Cardiac septum (tissue), 1 donor: ENCODE measurements at regions not wholly inside any gene's neighbourhood (a gene's known extent, or its start where the extent isn't known, plus 50 kb on each side); places are given as distances from the start of the nearest gene placed in this dataset.

Experiments
- DNase-seq: peaks from one replicate; pipeline ENCODE4 v3.0.0-alpha.2; 2020; ENCODE audit warnings: low spot score
- intact Hi-C: fragments of 100-400 bp; cut with DNase I; formaldehyde crosslinking; loops from one replicate; pipeline ENCODE4 v1.14.0; 2022
- donor health status: DM: no; HTN: no; CAD: no.

DNA sequence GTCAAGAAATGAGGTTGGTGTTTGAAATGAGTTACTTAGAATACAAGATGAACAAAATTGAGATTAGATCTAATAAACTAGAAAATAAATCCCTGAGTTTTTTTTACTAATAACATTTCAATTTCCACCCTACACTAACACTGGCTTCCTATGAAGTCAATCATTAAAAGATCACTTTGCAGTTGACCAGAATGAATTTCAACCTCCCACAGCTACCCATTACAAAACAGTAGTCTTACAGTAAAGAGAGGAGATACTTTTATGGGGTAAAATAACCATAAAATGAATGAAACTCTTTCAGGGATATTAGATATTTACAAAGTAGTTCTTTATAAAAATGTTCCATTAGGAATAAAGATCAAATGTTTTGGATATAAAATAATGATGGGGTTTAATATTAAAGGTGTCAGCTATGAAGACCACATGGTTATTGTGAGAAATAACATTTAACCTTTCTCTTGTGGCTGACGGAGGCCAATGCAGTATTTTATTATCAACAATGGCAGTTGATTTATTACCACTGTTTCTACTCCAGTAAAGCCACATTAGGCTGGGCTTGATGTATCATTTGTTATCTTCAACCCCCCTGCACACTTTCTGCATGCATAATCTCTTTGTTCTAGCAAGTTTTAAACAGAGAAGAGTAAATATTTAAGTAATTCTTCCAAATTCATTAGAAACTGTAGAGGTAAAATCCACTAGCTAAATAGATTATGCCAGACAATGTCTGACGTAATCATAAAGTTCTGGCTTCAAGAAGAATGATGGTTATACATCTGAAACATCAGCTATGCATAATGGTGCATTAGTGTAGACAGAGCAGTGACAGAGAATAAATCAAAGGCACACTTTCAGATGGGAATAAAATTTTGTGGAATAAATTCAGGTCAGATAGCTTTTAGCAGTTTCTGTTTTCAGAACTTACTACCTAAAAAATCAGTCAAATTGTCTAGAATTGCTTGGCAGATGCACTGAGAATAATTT, 516.6 kb downstream of the PCDH18 start:
- no peak for DNase-seq
- intact Hi-C loops: no loop called here

- intact Hi-C loops: no loop called here
- no peak for DNase-seq
These were observed 531.9 kb downstream of the PCDH18 start for GRCh38 chr4:137000432-137000831.

DNA sequence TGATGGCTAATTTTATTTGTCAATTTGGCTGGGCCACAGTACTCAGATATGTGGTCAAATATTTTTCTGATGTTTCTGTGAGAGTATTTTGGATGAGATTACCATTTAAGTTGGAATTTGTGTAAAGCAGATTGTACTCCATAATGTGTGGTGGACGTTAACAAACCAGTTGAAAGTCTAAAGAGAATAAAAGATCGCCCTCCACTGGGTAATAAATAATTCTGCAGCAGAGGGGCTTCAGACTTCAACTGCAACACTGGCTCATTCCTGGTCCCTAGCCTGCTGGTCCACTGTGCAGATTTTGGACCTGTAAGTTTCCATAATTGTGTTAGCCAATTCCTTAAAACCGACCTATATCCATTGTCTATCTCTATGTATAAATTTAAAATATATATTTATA, 540.3 kb downstream of the PCDH18 start:
- DNase-seq: no peak
- intact Hi-C loops: no loop called here

DNA sequence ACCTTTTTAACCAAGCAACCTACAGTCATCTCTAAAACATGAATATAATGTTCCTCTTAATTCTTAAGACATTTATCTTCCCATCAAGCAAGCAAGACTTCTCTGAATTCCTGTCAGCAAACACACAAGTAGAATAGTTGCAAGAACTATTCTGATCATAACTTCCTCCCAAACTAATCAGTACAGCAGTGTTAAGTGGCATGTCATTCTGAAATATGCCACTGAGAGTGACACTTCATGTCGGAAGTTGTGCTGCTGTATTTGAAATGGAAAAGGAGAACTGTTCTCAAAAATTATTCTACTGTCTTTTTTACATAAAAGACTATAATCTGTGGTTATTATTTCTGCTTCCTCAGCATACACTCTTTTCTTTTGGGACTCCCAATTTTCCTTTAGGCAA, 546.6 kb downstream of the PCDH18 start:
- intact Hi-C loops: no loop called here
- DNase-seq: no peak

GRCh38 chr4:136967069-136967468, 565.2 kb downstream of the PCDH18 start:
- intact Hi-C loops: no loop called here

DNA sequence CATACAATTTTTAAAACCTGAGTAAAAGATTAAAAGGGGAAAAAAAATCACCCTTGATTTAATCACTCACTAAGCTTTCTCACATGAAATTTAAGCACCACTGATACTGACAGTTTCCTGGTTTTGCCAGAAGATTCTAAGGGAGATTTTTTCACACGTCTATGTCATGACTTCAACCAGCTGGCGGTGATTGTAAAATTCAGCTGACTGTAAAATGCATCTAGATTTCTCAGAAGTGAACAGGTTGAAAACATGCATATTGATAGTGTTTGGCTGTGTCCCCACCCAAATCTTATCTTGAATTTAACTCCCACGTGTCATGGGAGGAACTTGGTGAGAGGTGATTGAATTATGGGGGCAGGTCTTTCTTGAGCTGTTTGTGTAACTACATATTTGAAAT, 566.8 kb downstream of the PCDH18 start:
- no peak for DNase-seq
- intact Hi-C loops: no loop called here

More at GRCh38 chr4:136967069-136967468, 565.2 kb downstream of the PCDH18 start:
- no peak for DNase-seq

DNA sequence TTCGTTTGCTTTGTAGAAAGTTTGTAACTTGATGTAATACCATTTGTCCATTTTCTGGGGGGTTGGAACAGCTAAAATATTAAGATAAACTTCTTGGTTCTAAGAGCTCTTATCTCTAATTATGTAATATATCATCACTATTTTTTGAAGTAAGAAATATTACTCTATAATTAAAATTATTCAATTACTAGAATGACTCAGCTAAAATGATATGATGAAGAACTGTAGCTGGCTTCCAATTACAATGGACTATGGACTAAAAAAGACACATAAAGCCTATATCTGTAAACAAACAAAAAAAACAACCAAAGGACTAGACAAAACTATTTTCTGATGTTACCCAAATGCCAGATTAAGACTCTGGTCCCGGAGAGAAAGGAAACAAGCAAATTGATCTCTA, 569.4 kb downstream of the PCDH18 start:
- intact Hi-C loops: no loop called here
- no peak for DNase-seq

DNA sequence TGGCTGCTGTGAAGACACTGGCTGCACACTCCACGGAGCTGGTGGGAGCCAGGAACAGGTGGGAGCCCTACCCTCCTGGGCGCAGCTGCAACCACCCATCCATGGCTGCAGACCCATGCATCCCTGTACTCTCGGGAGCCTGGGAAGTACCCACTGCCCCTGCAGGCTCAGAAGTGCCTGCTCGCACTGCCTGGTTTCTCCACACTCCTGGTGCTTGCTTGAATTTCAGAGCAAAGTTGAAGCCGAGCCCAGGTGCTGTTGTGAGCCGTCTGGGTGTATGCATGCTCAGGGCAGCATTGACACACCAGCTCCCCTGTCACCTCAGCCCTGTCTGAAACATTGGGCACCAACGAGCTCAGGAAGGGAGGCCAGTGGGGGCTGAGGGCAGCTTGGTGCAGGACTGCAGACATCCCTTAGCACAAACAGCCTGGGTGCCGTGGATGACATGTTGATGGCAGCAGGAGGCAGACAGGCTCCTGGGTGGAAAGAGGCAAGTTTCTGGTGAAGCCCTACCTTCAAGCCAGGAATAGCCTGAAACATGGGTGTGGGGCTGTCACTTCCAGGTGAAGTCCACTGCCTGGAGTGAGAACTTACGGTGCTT, 585.9 kb downstream of the PCDH18 start:
- DNase-seq: no peak

GRCh38 chr4:136939781-136940180, 592.5 kb downstream of the PCDH18 start:
- intact Hi-C loops: no loop called here

More for the DNA sequence above, 585.9 kb downstream of the PCDH18 start:
- intact Hi-C loops: no loop called here

GRCh38 chr4:136935871-136936270, 596.4 kb downstream of the PCDH18 start:
- DNase-seq: no peak
- intact Hi-C loops: no loop called here

More at GRCh38 chr4:136939781-136940180, 592.5 kb downstream of the PCDH18 start:
- no peak for DNase-seq

GRCh38 chr4:136935305-136935704, 597.0 kb downstream of the PCDH18 start:
- intact Hi-C loops: no loop called here
- no peak for DNase-seq

- intact Hi-C loops: no loop called here
These were observed 597.7 kb downstream of the PCDH18 start for GRCh38 chr4:136934601-136935000.

DNA sequence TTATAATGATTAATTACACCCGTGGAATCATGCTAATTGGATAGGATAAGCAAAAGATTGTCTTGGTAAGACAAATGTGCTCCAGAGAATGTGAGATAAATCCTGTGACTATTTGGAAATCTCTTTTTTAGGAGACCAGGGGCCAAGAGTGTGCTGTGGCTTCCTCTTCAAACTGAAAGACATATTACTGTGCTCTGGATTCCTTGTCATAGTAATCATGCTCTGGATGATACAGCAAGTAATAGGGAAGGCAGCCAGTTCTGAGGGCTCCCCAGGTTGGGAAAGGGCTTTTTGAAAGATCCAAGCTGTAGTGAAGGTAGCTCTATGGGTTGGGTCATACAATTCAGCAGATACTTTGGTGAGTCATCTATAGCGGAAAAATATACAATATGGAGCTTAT, 600.5 kb downstream of the PCDH18 start:
- intact Hi-C loops: no loop called here
- DNase-seq: no peak

More at GRCh38 chr4:136934601-136935000, 597.7 kb downstream of the PCDH18 start:
- no peak for DNase-seq

GRCh38 chr4:136928957-136929411, 603.3 kb downstream of the PCDH18 start:
- DNase-seq: no peak
- intact Hi-C loops: no loop called here

GRCh38 chr4:136927172-136927571, 605.1 kb downstream of the PCDH18 start:
- intact Hi-C loops: no loop called here

DNA sequence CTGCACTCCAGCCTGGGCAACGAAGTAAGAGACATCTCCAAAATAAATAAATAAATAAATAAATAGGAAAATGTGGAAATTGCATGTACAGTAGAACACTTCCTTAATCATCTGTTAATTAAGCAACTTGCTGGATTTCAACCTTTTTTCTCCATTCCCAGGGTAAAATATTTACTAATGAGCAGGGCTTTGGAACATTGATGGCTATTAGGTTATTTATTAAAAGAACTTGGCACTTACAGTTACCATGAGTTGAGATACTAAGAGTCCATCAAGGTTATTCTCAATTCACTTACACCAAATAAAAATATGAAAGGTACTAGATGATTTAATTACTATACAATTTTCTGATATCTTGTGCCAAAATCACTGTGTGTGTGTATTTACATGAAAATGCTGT, 607.1 kb downstream of the PCDH18 start:
- DNase-seq: no peak
- intact Hi-C loops: no loop called here

More at GRCh38 chr4:136927172-136927571, 605.1 kb downstream of the PCDH18 start:
- DNase-seq: no peak

DNA sequence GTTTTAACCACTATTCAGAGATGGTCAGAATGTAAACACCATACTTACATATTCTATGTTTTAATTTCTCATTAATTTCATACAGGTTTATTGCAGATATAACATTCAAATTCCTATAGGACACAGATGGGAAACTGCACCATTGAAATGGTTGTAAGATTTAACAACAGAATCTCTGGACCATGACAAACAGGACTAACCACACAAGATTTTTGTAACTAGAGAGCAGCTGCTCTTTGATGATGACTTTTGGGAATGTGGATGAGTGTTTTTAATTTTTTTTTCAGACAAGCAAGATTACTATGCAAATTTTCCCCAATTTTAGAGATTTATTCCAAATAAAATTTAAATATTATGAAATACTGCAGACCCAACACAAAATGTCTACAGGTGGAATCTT, 610.2 kb downstream of the PCDH18 start:
- no peak for DNase-seq
- intact Hi-C loops: no loop called here

DNA sequence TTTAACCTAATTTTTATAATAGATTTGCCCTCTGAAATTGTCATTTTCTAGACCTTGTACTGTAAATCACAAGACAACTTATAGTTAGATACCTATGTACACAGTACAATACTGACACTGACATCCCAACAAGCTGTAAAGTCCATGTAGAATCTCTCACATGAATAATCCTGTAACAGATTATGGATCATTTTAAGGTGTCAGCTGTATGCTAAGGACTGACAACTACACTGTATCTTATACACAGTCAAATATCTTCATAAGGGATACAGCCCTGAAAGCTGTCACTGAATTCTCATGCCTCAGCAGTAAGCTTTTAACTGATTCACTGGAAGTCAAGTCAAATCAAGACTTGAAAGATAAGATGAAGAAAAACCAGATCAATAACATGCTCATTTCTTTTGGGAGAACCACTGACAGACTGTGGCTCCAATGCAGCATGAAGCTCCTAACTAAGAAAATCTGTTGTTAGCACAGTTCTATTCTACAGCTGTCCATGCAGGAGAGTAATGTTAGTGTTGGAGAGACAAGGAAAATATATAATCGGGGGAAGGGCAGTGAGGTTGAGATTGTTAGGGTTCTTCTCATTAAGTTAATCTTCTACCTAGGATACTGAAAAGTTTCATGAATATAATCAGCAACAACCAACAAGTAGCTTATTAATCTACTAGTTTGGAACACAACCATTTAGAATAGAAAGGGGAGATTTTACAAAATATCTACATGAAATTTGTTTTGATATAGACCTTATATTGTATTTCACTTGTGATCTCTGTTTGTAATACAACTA, 612.0 kb downstream of the PCDH18 start:
- intact Hi-C loops: no loop called here
- no peak for DNase-seq

GRCh38 chr4:136918772-136919171, 613.5 kb downstream of the PCDH18 start:
- intact Hi-C loops: no loop called here
- DNase-seq: no peak
